Endothelial cell of umbilical vein (primary cell): ENCODE measurements at regions not wholly inside any gene's neighbourhood (a gene's known extent, or its start where the extent isn't known, plus 50 kb on each side); places are given as distances from the start of the nearest gene placed in this dataset.

Source experiments
- EZH2 ChIP-seq: IDR thresholded peaks from 2 replicates; pipeline ENCODE4 v1.6.1; 2012; ENCODE audit warnings: borderline replicate concordance, low read depth, mild to moderate bottlenecking, moderate library complexity, low read length, inconsistent platforms; ENCODE audit not compliant: severe bottlenecking
- TF ChIP-seq, protein P1 (sequence below), 2 donors: IDR thresholded peaks; 1 replicate in 1 of 2; 2 replicates in 1 of 2; pipeline ENCODE4 v1.5.1; 2011; ENCODE audit warnings: low read length in 2 of 2, mild to moderate bottlenecking in 2 of 2, moderate library complexity in 2 of 2, control low read depth in 1 of 2, inconsistent platforms in 1 of 2, low read depth in 1 of 2; ENCODE audit not compliant: insufficient read depth in 1 of 2; ENCODE audit errors: extremely low read depth in 1 of 2

DNA sequence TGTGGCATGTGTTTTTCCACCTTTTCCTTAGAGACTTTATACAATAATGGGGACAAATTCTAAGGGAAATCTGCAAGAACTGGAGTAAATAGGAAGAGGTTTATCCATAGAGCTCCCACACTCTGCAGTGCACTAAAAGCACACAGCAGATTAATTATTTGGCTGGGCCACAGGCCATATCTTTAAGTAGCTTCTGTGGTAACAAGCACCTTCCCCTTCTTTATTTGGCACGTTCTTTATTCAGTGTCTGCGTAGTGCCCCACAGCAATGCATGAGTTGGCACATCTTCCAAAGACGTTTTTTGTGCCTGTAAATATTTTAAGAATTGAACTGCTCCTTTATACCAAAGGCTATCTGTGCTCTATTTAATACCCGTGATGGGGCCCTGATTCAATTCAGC lies 104.9 kb upstream of the MBL2 start:
- TF ChIP-seq, protein P1, sequence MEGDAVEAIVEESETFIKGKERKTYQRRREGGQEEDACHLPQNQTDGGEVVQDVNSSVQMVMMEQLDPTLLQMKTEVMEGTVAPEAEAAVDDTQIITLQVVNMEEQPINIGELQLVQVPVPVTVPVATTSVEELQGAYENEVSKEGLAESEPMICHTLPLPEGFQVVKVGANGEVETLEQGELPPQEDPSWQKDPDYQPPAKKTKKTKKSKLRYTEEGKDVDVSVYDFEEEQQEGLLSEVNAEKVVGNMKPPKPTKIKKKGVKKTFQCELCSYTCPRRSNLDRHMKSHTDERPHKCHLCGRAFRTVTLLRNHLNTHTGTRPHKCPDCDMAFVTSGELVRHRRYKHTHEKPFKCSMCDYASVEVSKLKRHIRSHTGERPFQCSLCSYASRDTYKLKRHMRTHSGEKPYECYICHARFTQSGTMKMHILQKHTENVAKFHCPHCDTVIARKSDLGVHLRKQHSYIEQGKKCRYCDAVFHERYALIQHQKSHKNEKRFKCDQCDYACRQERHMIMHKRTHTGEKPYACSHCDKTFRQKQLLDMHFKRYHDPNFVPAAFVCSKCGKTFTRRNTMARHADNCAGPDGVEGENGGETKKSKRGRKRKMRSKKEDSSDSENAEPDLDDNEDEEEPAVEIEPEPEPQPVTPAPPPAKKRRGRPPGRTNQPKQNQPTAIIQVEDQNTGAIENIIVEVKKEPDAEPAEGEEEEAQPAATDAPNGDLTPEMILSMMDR (IDR thresholded peaks at IDR 0.05; ENCODE audit: extremely low read depth in 1 of 2, insufficient read depth in 1 of 2, low read depth in 1 of 2, low read length in 2 of 2), result no peak
- no peak for TF ChIP-seq EZH2
